H1 (cell line): ENCODE measurements at regions not wholly inside any gene's neighbourhood (a gene's known extent, or its start where the extent isn't known, plus 50 kb on each side); places are given as distances from the start of the nearest gene placed in this dataset.

Source experiments
- CTCF ChIA-PET: fragments of 300-600 bp; sonication (Branson Sonifier 250); formaldehyde crosslinking; loops from one replicate; lab custom pipeline; 2021; ENCODE audit not compliant: partially characterized antibody; lab: Charles Lee
- POLR2A ChIA-PET: fragments of 300-600 bp; sonication (Branson Sonifier 250); formaldehyde crosslinking; loops from one replicate; lab custom pipeline; 2021; ENCODE audit warnings: inconsistent platforms; ENCODE audit not compliant: partially characterized antibody; lab: Charles Lee
- DNase-seq, 2 experiments: peaks; one replicate each; pipeline versions ENCODE4 v3.0.0 to v3.0.0-alpha.2; 2010 to 2022; ENCODE audit warnings: low spot score in 2 of 2, low read depth in 1 of 2, mixed read lengths in 1 of 2
- FAIRE-seq: peaks from 2 replicates; lab custom pipeline; 2011; peaks lifted over from hg19 to GRCh38; lab: Jason Lieb, UNC
- H2AFZ ChIP-seq: 2 replicates; pipeline ENCODE4 v1.8.1; 2012; ENCODE audit warnings: low read length, inconsistent platforms
- H2AK5ac ChIP-seq: 2 replicates; pipeline ENCODE4 v1.6.1; 2013; ENCODE audit warnings: low read depth, low read length
- H2BK120ac ChIP-seq: replicated peaks from 2 replicates; pipeline ENCODE3; 2013; ENCODE audit warnings: low read depth, low read length, inconsistent platforms
- H2BK12ac ChIP-seq: 2 replicates; pipeline ENCODE4 v1.6.1; 2013; ENCODE audit warnings: low read depth, low read length
- H2BK15ac ChIP-seq: 2 replicates; pipeline ENCODE4 v1.6.1; 2013; ENCODE audit warnings: low read length
- H2BK20ac ChIP-seq: 2 replicates; pipeline ENCODE4 v1.6.1; 2013; ENCODE audit warnings: low read length
- H2BK5ac ChIP-seq: 2 replicates; pipeline ENCODE4 v1.6.1; 2013; ENCODE audit warnings: low read depth, low read length
- H3K14ac ChIP-seq: 2 replicates; pipeline ENCODE4 v1.6.1; 2013; ENCODE audit warnings: inconsistent platforms; ENCODE audit not compliant: insufficient read length
- H3K18ac ChIP-seq: 2 replicates; pipeline ENCODE4 v1.6.1; 2013; ENCODE audit warnings: low read length; ENCODE audit errors: extremely low read depth
- H3K23ac ChIP-seq: 2 replicates; pipeline ENCODE4 v1.6.1; 2013; ENCODE audit warnings: inconsistent platforms; ENCODE audit not compliant: insufficient read length
- H3K23me2 ChIP-seq: 2 replicates; pipeline ENCODE4 v1.6.1; 2013; ENCODE audit warnings: low read depth, low read length
- H3K27ac ChIP-seq: 2 replicates; pipeline ENCODE4 v1.6.1; 2011; ENCODE audit warnings: low read depth, low read length, inconsistent platforms
- H3K27me3 ChIP-seq, 4 experiments: replicated peaks in 1 of 4; 1 replicate in 1 of 4; 2 replicates in 3 of 4; pipeline versions ENCODE4 v1.6.1 to v1.8.1; 2011 to 2013; ENCODE audit warnings: low read length in 3 of 4, mild to moderate bottlenecking in 3 of 4, inconsistent platforms in 2 of 4, mixed read lengths in 2 of 4, moderate library complexity in 1 of 4; ENCODE audit not compliant: control insufficient read depth in 3 of 4, insufficient read depth in 3 of 4; ENCODE audit errors: extremely low read depth in 1 of 4
- H3K36me3 ChIP-seq, 4 experiments: 2 replicates each; pipeline versions ENCODE4 v1.6.1 to v1.8.1; 2011 to 2013; ENCODE audit warnings: mild to moderate bottlenecking in 4 of 4, low read length in 3 of 4, moderate library complexity in 2 of 4, control low read depth in 1 of 4, inconsistent platforms in 1 of 4; ENCODE audit not compliant: insufficient read depth in 4 of 4, control insufficient read depth in 2 of 4
- H3K4ac ChIP-seq: replicated peaks from 2 replicates; pipeline ENCODE3; 2013; ENCODE audit warnings: low read length, low read depth, mixed read lengths, inconsistent platforms; ENCODE audit not compliant: insufficient read length
- H3K4me1 ChIP-seq, 4 experiments: replicated peaks in 1 of 4; 1 replicate in 1 of 4; 2 replicates in 3 of 4; pipeline versions ENCODE4 v1.6.1 to v1.8.1; 2011 to 2013; ENCODE audit warnings: low read length in 3 of 4, inconsistent platforms in 2 of 4, mixed read lengths in 1 of 4; ENCODE audit not compliant: insufficient read depth in 4 of 4, control insufficient read depth in 3 of 4
- H3K4me2 ChIP-seq, 2 experiments: 2 replicates each; pipeline versions ENCODE4 v1.6.1 to v1.8.1; 2011 to 2013; ENCODE audit warnings: low read depth in 2 of 2, low read length in 2 of 2, control low read depth in 1 of 2, inconsistent platforms in 1 of 2, mild to moderate bottlenecking in 1 of 2; ENCODE audit not compliant: insufficient read depth in 1 of 2
- H3K4me3 ChIP-seq, 4 experiments: fragments of 200-600, 300-600 bp in 1 of 4; sonication (generic), shearing (Covaris generic), sonication (Bioruptor Twin) in 1 of 4; 2 replicates each; pipeline versions ENCODE4 v1.5.1 to v1.8.1; 2011 to 2016; ENCODE audit warnings: low read length in 4 of 4, low read depth in 3 of 4, control low read depth in 2 of 4, inconsistent platforms in 2 of 4, mild to moderate bottlenecking in 2 of 4, mixed read lengths in 1 of 4, moderate library complexity in 1 of 4; ENCODE audit not compliant: insufficient read depth in 2 of 4; ENCODE audit errors: extremely low read depth in 1 of 4
- H3K56ac ChIP-seq: replicated peaks from 2 replicates; pipeline ENCODE3; 2013; ENCODE audit warnings: low read depth, mild to moderate bottlenecking, mixed read lengths, low read length, inconsistent platforms; ENCODE audit not compliant: insufficient read length
- H3K79me1 ChIP-seq: 2 replicates; pipeline ENCODE4 v1.6.1; 2013; ENCODE audit warnings: low read depth, low read length, control low read depth
- H3K79me2 ChIP-seq, 2 experiments: 2 replicates each; pipeline versions ENCODE4 v1.6.1 to v1.8.1; 2012 to 2013; ENCODE audit warnings: low read length in 2 of 2, mild to moderate bottlenecking in 2 of 2, inconsistent platforms in 1 of 2; ENCODE audit not compliant: insufficient read depth in 2 of 2, control insufficient read depth in 1 of 2
- H3K9ac ChIP-seq, 4 experiments: replicated peaks in 1 of 4; 1 replicate in 1 of 4; 2 replicates in 3 of 4; pipeline versions ENCODE4 v1.6.1 to v1.8.1; 2011 to 2013; ENCODE audit warnings: low read depth in 3 of 4, low read length in 3 of 4, control low read depth in 2 of 4, mild to moderate bottlenecking in 2 of 4, moderate library complexity in 2 of 4, inconsistent platforms in 1 of 4; ENCODE audit errors: extremely low read depth in 1 of 4
- H3K9me3 ChIP-seq, 2 experiments: 2 replicates each; pipeline versions ENCODE4 v1.6.1 to v1.8.1; 2012 to 2013; ENCODE audit warnings: mild to moderate bottlenecking in 2 of 2, moderate library complexity in 2 of 2, control low read depth in 1 of 2, inconsistent platforms in 1 of 2, low read depth in 1 of 2, low read length in 1 of 2, mixed read lengths in 1 of 2; ENCODE audit not compliant: insufficient read depth in 2 of 2
- H4K20me1 ChIP-seq, 2 experiments: replicated peaks in 1 of 2; 2 replicates each; pipeline versions ENCODE3 to v1.8.1; 2011 to 2013; ENCODE audit warnings: inconsistent platforms in 2 of 2, low read length in 2 of 2, mild to moderate bottlenecking in 1 of 2; ENCODE audit not compliant: insufficient read depth in 2 of 2, control insufficient read depth in 1 of 2
- H4K5ac ChIP-seq: 2 replicates; pipeline ENCODE4 v1.6.1; 2013; ENCODE audit warnings: low read length, low read depth, mixed read lengths, inconsistent platforms; ENCODE audit not compliant: insufficient read length
- H4K8ac ChIP-seq: 2 replicates; pipeline ENCODE4 v1.8.0; 2013; ENCODE audit warnings: mild to moderate bottlenecking, moderate library complexity, low read length, inconsistent platforms; ENCODE audit not compliant: insufficient read depth; ENCODE audit errors: extremely low read depth
- H4K91ac ChIP-seq: replicated peaks from 2 replicates; pipeline ENCODE3; 2013; ENCODE audit warnings: low read length, mixed read lengths, inconsistent platforms; ENCODE audit not compliant: insufficient read length
- ASH2L ChIP-seq: fragments of 200-600, 300-600 bp; sonication (generic); IDR thresholded peaks from one replicate; pipeline ENCODE4 v1.7.1; 2017; ENCODE audit warnings: low read length
- ATF2 ChIP-seq: IDR thresholded peaks from 2 replicates; pipeline ENCODE4 v1.6.1; 2012; ENCODE audit warnings: low read length, inconsistent platforms
- EZH2 ChIP-seq: fragments of 200-600 bp; sonication (generic); IDR thresholded peaks from 2 replicates; pipeline ENCODE4 v1.7.1; 2012; ENCODE audit warnings: low read depth, mild to moderate bottlenecking, moderate library complexity, low read length, inconsistent platforms; ENCODE audit not compliant: severe bottlenecking
- KDM1A ChIP-seq: fragments of 200-600, 300-600 bp; sonication (generic); IDR thresholded peaks from 2 replicates; pipeline ENCODE4 v1.7.1; 2016; ENCODE audit warnings: mild to moderate bottlenecking, low read length, borderline replicate concordance
- KDM4A ChIP-seq: IDR thresholded peaks from one replicate; pipeline ENCODE4 v1.7.1; 2012; ENCODE audit warnings: low read depth, mild to moderate bottlenecking, moderate library complexity, low read length, inconsistent platforms; ENCODE audit not compliant: severe bottlenecking
- RBBP5 ChIP-seq: IDR thresholded peaks from 2 replicates; pipeline ENCODE4 v1.7.1; 2012; ENCODE audit warnings: low read depth, mild to moderate bottlenecking, inconsistent platforms, low read length, moderate library complexity, borderline replicate concordance
- RXRA ChIP-seq: IDR thresholded peaks from 2 replicates; pipeline ENCODE4 v1.6.1; 2011; ENCODE audit warnings: low read depth, mild to moderate bottlenecking, low read length, moderate library complexity; ENCODE audit not compliant: insufficient read depth
- SP2 ChIP-seq: IDR thresholded peaks from 2 replicates; pipeline ENCODE4 v1.6.1; 2012; ENCODE audit warnings: mild to moderate bottlenecking, low read length, inconsistent platforms
- TAF7 ChIP-seq: optimal IDR thresholded peaks from 2 replicates; pipeline ENCODE3; 2011; ENCODE audit warnings: low read depth, mild to moderate bottlenecking, inconsistent platforms, low read length, moderate library complexity, borderline replicate concordance
- TCF12 ChIP-seq: IDR thresholded peaks from 2 replicates; pipeline ENCODE4 v1.6.1; 2011; ENCODE audit warnings: low read depth, mild to moderate bottlenecking, low read length
- WGBS, 2 experiments: shearing (Covaris generic) in 1 of 2; methylation state at CpG; one replicate each; pipeline versions ENCODE4 v1.1.6 to v1.1.7; 2013 to 2015; ENCODE audit warnings: low lambda C conversion rate in 2 of 2, mixed read lengths in 2 of 2, inconsistent platforms in 1 of 2, low coverage in 1 of 2, missing lambda C conversion rate in 1 of 2; ENCODE audit not compliant: insufficient replicate concordance in 2 of 2, insufficient coverage in 1 of 2, insufficient read length in 1 of 2; ENCODE audit errors: extremely low coverage in 1 of 2, missing lambda C conversion rate in 1 of 2; 5-methylcytosine and 5-hydroxymethylcytosine counted together

DNA sequence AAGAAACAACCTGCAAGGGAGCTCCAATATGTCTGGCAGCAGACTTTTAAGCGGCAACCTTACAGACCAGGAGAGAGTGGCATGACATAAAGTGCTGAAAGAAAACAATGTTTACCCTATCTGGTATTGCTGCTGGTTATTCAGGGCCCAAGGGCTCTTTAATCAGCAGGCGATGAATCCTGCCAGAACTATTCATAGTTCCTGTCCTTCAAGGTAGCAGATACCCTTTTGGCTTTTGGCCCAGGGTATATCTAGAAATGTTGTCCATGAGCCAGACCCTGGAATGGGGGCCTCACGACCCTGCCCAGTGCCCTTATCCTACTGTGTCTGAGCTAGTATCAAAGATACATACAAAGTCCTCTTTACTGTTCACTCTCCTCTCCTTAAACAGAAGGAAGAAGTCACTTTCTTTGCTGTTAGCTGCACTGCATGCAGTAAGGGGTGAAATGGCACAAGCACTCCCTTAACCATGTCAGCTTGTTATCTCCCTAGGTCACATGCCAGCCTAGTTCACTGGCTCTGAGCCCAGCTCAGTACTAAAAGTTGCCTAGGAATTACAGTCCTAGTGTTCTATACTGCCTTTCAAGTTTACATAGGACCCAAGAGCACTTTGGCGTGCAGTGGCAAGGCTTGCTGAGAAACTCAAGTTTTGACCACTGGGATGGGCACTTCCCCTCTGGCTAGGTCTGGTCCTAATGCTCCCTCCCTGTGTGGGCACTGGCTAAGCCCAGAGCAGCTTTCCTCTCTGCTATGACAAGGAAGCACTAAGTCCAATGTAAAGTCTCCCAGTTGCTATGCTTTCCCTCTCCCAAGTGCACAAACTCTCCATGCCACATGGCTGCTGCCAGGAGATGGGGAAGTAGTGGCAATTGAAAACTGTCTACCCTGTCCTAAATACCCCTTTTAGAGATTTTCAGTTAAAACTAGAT, 122.0 kb downstream of the HTR1B start:
- H2BK20ac ChIP-seq = no peak overlapping the region
- H2BK5ac ChIP-seq = 0 out of 2 replicates have a peak overlapping the region, but pooled peaks have one; percentile 30
- H3K4me2 ChIP-seq = no peak overlapping the region
- no peaks in the 10 kb centered on the region for H3K79me2 ChIP-seq
- no peaks in the 10 kb centered on the region for H3K36me3 ChIP-seq
- DNase-seq = no peak
- no peak overlapping the region for H3K4me3 ChIP-seq
- no peak overlapping the region for H3K27ac ChIP-seq
- POLR2A ChIA-PET = no interaction called here
- H4K5ac ChIP-seq = peak overlapping the region; percentile 38
- 92% methylated on average over 4 of the region's 4 CpGs; no CpG with 5 or more reads in 1 of the 2 experiments for WGBS, 2 experiments
- H3K27me3 ChIP-seq = no peaks in the 10 kb centered on the region
- H3K4me1 ChIP-seq = peaks cover 0 to 11% (median 4%) of the 10 kb centered on the region in 4 experiments; a peak in 4 of 7 replicates
- H3K4ac ChIP-seq = no peak overlapping the region
- H3K23me2 ChIP-seq = no peaks in the 10 kb centered on the region
- no peaks in the 10 kb centered on the region for H3K9me3 ChIP-seq
- no peak overlapping the region for H3K14ac ChIP-seq
- H3K23ac ChIP-seq = no peak overlapping the region
- H2BK12ac ChIP-seq = no peak overlapping the region; the same call in 1 of the 2 replicates
- H4K20me1 ChIP-seq = no peaks in the 10 kb centered on the region
- H2AFZ ChIP-seq = no peak overlapping the region
- peak overlapping the region; percentile 55; the same call in 1 of the 2 replicates for H2BK15ac ChIP-seq
- no peak overlapping the region for H2BK120ac ChIP-seq
- H3K79me1 ChIP-seq = no peaks in the 10 kb centered on the region
- no peak overlapping the region for H4K8ac ChIP-seq
- H3K18ac ChIP-seq = no peak overlapping the region
- CTCF ChIA-PET = interaction anchor here (1.1 to 1.6 kb wide), 5 partner anchors 12 to 168 kb away, joined by 3 to 5 read pairs (median 4); no protein-coding TSS in a partner anchor
- no peak overlapping the region for H3K9ac ChIP-seq
- no peak overlapping the region for H2AK5ac ChIP-seq
- no peak for FAIRE-seq
- no peak overlapping the region for H4K91ac ChIP-seq
- no peak for TF ChIP-seq TAF7
- TF ChIP-seq ATF2 = no peak
- no peak for TF ChIP-seq SP2
- TF ChIP-seq EZH2 = no peak
- TF ChIP-seq RBBP5 = no peak
- no peak for TF ChIP-seq TCF12
- TF ChIP-seq ASH2L = no peak
- no peak for TF ChIP-seq KDM1A
- no peak for TF ChIP-seq RXRA
- TF ChIP-seq KDM4A = no peak
- H3K56ac ChIP-seq = no peak overlapping the region
